Transverse colon (tissue), 4 donors: ENCODE measurements at regions not wholly inside any gene's neighbourhood (a gene's known extent, or its start where the extent isn't known, plus 50 kb on each side); places are given as distances from the start of the nearest gene placed in this dataset.

Experiments
- DNase-seq: peaks from one replicate; pipeline ENCODE4 v3.0.0-alpha.2; 2019
- H3K27ac ChIP-seq, 4 donors: fragments of 200-600 bp; sonication (generic); 2 replicates each; pipeline ENCODE4 v1.5.1; 2016 to 2018; ENCODE audit warnings: inconsistent platforms in 4 of 4
- H3K27me3 ChIP-seq: fragments of 200-600 bp; sonication (generic); 2 replicates; pipeline ENCODE4 v1.5.1; 2017; ENCODE audit warnings: inconsistent platforms
- H3K36me3 ChIP-seq, 4 donors: fragments of 200-600 bp; sonication (generic); 2 replicates each; pipeline ENCODE4 v1.5.1; 2017 to 2019; ENCODE audit warnings: inconsistent platforms in 4 of 4
- H3K4me1 ChIP-seq, 4 donors: fragments of 200-600 bp; sonication (generic); 2 replicates each; pipeline ENCODE4 v1.5.1; 2017 to 2020; ENCODE audit warnings: inconsistent platforms in 4 of 4
- H3K4me3 ChIP-seq, 4 donors: fragments of 200-600 bp; sonication (generic); 1 replicate in 1 of 4; 2 replicates in 3 of 4; pipeline versions ENCODE4 v1.5.1 to v1.6.1; 2017 to 2019; ENCODE audit warnings: inconsistent platforms in 4 of 4
- H3K9me3 ChIP-seq, 2 donors: fragments of 200-600 bp; sonication (generic); 2 replicates each; pipeline ENCODE4 v1.5.1; 2017 to 2019; ENCODE audit warnings: inconsistent platforms in 2 of 2
- EP300 ChIP-seq: sonication (generic); formaldehyde crosslinking; IDR thresholded peaks from one replicate; pipeline ENCODE4 v1.6.1; 2017; ENCODE audit warnings: antibody characterized with exemption, low read depth
- POLR2A ChIP-seq: fragments of 450-650 bp; IDR thresholded peaks from one replicate; pipeline ENCODE4 v1.6.1; 2016; ENCODE audit warnings: antibody characterized with exemption, mild to moderate bottlenecking, moderate library complexity
- POLR2AphosphoS5 ChIP-seq, 3 donors: sonication (generic); formaldehyde crosslinking; IDR thresholded peaks; one replicate each; pipeline ENCODE4 v1.6.1; 2016; ENCODE audit warnings: antibody characterized with exemption in 3 of 3
- WGBS, 2 donors: methylation state at CpG; one replicate each; pipeline ENCODE4 v1.1.5; 2018; ENCODE audit warnings: low coverage in 1 of 2; 5-methylcytosine and 5-hydroxymethylcytosine counted together
- in situ Hi-C, 4 donors: fragments of 200-750 bp; cut with MboI; loops; one replicate each; pipeline versions ENCODE4 v1.15.0 to v1.15.1; 2017; ENCODE audit warnings: low sequenced_read_pairs in 3 of 4, low pct_ligation_motif_present in 1 of 4, low pct_unique_long_range_greater_than_20kb in 1 of 4
- intact Hi-C: fragments of 100-400 bp; cut with DNase I; formaldehyde crosslinking; loops from one replicate; pipeline ENCODE4 v1.15.1; 2023; ENCODE audit warnings: low total_unique reads
- TF ChIP-seq, protein P1 (sequence below), 5 experiments: fragments of 200-600 bp in 3 of 5; fragments of 450-650 bp in 2 of 5; sonication (generic) in 3 of 5; IDR thresholded peaks; 1 replicate in 2 of 5; 2 replicates in 3 of 5; pipeline ENCODE4 v1.5.1; 2016 to 2017; ENCODE audit warnings: antibody characterized with exemption in 5 of 5, inconsistent platforms in 3 of 5, mild to moderate bottlenecking in 2 of 5, moderate library complexity in 1 of 5

GRCh38 chrX:122094611-122095010 is 1047.2 kb downstream of the GLUD2 start:
- no peaks in the 10 kb centered on the region for H3K9me3 ChIP-seq
- in situ Hi-C loops: no loop called here
- intact Hi-C loops: no loop called here
- H3K27me3 ChIP-seq: no peaks in the 10 kb centered on the region
- TF ChIP-seq, protein P1, sequence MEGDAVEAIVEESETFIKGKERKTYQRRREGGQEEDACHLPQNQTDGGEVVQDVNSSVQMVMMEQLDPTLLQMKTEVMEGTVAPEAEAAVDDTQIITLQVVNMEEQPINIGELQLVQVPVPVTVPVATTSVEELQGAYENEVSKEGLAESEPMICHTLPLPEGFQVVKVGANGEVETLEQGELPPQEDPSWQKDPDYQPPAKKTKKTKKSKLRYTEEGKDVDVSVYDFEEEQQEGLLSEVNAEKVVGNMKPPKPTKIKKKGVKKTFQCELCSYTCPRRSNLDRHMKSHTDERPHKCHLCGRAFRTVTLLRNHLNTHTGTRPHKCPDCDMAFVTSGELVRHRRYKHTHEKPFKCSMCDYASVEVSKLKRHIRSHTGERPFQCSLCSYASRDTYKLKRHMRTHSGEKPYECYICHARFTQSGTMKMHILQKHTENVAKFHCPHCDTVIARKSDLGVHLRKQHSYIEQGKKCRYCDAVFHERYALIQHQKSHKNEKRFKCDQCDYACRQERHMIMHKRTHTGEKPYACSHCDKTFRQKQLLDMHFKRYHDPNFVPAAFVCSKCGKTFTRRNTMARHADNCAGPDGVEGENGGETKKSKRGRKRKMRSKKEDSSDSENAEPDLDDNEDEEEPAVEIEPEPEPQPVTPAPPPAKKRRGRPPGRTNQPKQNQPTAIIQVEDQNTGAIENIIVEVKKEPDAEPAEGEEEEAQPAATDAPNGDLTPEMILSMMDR (IDR thresholded peaks at IDR 0.05): no peak
- TF ChIP-seq EP300: no peak
- TF ChIP-seq POLR2A: no peak
- no peak for TF ChIP-seq POLR2AphosphoS5 (IDR thresholded peaks at IDR 0.05)
- no peak for DNase-seq
- no peak overlapping the region for H3K4me3 ChIP-seq
- no peak overlapping the region for H3K27ac ChIP-seq
- no peaks in the 10 kb centered on the region for H3K36me3 ChIP-seq
- no peaks in the 10 kb centered on the region for H3K4me1 ChIP-seq

GRCh38 chrX:122113376-122113775 is 1066.0 kb downstream of the GLUD2 start:
- H3K36me3 ChIP-seq: no peaks in the 10 kb centered on the region
- no peaks in the 10 kb centered on the region for H3K4me1 ChIP-seq
- in situ Hi-C loops: no loop called here
- H3K4me3 ChIP-seq: no peak overlapping the region
- intact Hi-C loops: no loop called here
- 78% methylated on average over 3 of the region's 3 CpGs; no CpG with 5 or more reads in 1 of the 2 donors for WGBS, 2 donors
- no peak overlapping the region for H3K27ac ChIP-seq
- no peaks in the 10 kb centered on the region for H3K9me3 ChIP-seq
- DNase-seq: no peak
- no peaks in the 10 kb centered on the region for H3K27me3 ChIP-seq
- TF ChIP-seq, protein P1 (IDR thresholded peaks at IDR 0.05): no peak
- no peak for TF ChIP-seq POLR2A
- no peak for TF ChIP-seq EP300
- TF ChIP-seq POLR2AphosphoS5 (IDR thresholded peaks at IDR 0.05): no peak

DNA sequence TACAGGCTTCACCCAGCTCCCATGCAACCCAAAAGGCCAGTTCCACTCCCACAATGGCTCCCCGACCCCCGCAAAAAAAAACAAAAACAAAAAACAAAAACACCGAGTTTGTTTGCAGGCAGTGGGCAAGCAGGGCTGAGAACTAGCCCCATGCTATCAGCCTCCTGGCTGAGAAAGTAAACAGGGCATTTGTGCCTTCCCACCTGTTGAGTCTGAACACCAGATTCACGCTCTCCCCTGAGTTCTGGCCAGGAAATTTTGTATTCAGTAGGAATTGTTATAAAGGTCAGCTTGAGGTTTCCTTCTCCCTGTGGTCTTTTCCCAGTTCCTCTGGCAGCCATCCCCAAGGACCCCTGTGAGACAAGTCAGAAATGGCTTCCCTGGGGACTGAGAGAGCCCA is 1066.5 kb downstream of the GLUD2 start:
- WGBS, 2 donors: 66% methylated on average over 4 of the region's 4 CpGs; no CpG with 5 or more reads in 1 of the 2 donors
- Histone ChIP-seq H3K27ac (no peak overlapping the region), H3K4me3 (no peak overlapping the region), H3K4me1 (no peaks in the 10 kb centered on the region), H3K9me3 (no peaks in the 10 kb centered on the region), H3K36me3 (no peaks in the 10 kb centered on the region), H3K27me3 (no peaks in the 10 kb centered on the region)
- intact Hi-C loops (no loop called here), in situ Hi-C loops (no loop called here)
- no peak for DNase-seq
- no peak for TF ChIP-seq EP300
- TF ChIP-seq, protein P1 (IDR thresholded peaks at IDR 0.05): no peak
- no peak for TF ChIP-seq POLR2A
- no peak for TF ChIP-seq POLR2AphosphoS5 (IDR thresholded peaks at IDR 0.05)

DNA sequence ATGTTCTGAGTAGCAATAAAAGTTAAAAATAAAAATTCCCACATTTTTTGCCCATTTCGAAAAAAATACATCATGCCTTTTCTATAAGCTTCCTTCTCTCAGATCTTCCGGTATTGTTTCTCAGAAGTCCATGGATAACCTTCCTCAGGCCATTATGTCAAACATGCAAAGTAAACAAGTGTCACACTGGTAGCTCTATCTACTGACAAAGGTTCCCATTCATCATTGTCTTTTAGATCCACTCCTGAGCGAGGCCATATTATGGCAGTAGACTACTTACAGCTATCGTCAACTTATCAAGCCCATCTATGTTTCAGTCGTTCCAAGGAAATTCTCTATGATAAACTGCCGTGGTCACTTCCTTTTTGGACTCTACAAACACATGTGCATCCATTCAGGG is 1068.2 kb downstream of the GLUD2 start:
- H3K4me1 ChIP-seq: no peaks in the 10 kb centered on the region
- no peak overlapping the region for H3K4me3 ChIP-seq
- H3K9me3 ChIP-seq: no peaks in the 10 kb centered on the region
- DNase-seq: no peak
- in situ Hi-C loops: no loop called here
- 34 to 35% methylated on average over 5 to 6 of the region's 6 CpGs for WGBS, 2 donors
- intact Hi-C loops: no loop called here
- no peak overlapping the region for H3K27ac ChIP-seq
- no peaks in the 10 kb centered on the region for H3K36me3 ChIP-seq
- H3K27me3 ChIP-seq: no peaks in the 10 kb centered on the region
- TF ChIP-seq POLR2AphosphoS5 (IDR thresholded peaks at IDR 0.05) (no peak), POLR2A (no peak), EP300 (no peak)
- TF ChIP-seq, protein P1 (IDR thresholded peaks at IDR 0.05): no peak
